OCI-LY1 (cell line): ENCODE measurements at regions not wholly inside any gene's neighbourhood (a gene's known extent, or its start where the extent isn't known, plus 50 kb on each side); places are given as distances from the start of the nearest gene placed in this dataset.

ENCODE experiments used
- H2AFZ ChIP-seq: fragments of 200-600 bp; sonication (generic), shearing (Covaris generic); 2 replicates; pipeline ENCODE4 v1.6.0; 2014; ENCODE audit warnings: antibody characterized with exemption, mild to moderate bottlenecking, low read length
- H3F3A ChIP-seq: fragments of 200-600 bp; sonication (generic), shearing (Covaris generic); 2 replicates; pipeline ENCODE4 v1.6.0; 2014; ENCODE audit warnings: mild to moderate bottlenecking, antibody characterized with exemption, low read length, moderate library complexity; ENCODE audit not compliant: insufficient read depth
- H3K27ac ChIP-seq: fragments of 200-600 bp; sonication (generic); 2 replicates; pipeline ENCODE4 v1.5.1; 2014; ENCODE audit warnings: low read length, mixed run types, mild to moderate bottlenecking, low read depth; ENCODE audit not compliant: poor library complexity, severe bottlenecking
- H3K27me3 ChIP-seq: fragments of 200-600 bp; sonication (generic); 2 replicates; pipeline ENCODE4 v1.6.0; 2014; ENCODE audit warnings: antibody characterized with exemption, mild to moderate bottlenecking, low read length, moderate library complexity; ENCODE audit not compliant: insufficient read depth
- H3K36me3 ChIP-seq: fragments of 200-600 bp; sonication (generic); 2 replicates; pipeline ENCODE4 v1.6.1; 2014; ENCODE audit warnings: mild to moderate bottlenecking, antibody characterized with exemption, low read length, moderate library complexity, mixed read lengths; ENCODE audit not compliant: insufficient read depth
- H3K4me1 ChIP-seq: fragments of 200-600 bp; sonication (generic); 2 replicates; pipeline ENCODE4 v1.5.1; 2014; ENCODE audit warnings: mild to moderate bottlenecking, low read length, moderate library complexity; ENCODE audit not compliant: insufficient read depth, severe bottlenecking
- H3K4me2 ChIP-seq: fragments of 200-600 bp; sonication (generic), shearing (Covaris generic); 2 replicates; pipeline ENCODE4 v1.6.1; 2014; ENCODE audit warnings: low read length
- H3K4me3 ChIP-seq: fragments of 200-600 bp; sonication (generic); 2 replicates; pipeline ENCODE4 v1.5.1; 2014; ENCODE audit warnings: low read length, low read depth, mild to moderate bottlenecking, mixed read lengths; ENCODE audit not compliant: poor library complexity, severe bottlenecking
- H3K79me2 ChIP-seq: fragments of 200-600 bp; shearing (Covaris generic); 2 replicates; pipeline ENCODE4 v1.6.1; 2016; ENCODE audit warnings: mixed run types, low read length, mixed read lengths; ENCODE audit not compliant: insufficient read depth
- H3K9ac ChIP-seq: fragments of 200-600 bp; sonication (generic), shearing (Covaris generic); 2 replicates; pipeline ENCODE4 v1.6.1; 2014; ENCODE audit warnings: mild to moderate bottlenecking, low read length, mixed read lengths
- H3K9me2 ChIP-seq: fragments of 200-600 bp; sonication (generic), shearing (Covaris generic); 2 replicates; pipeline ENCODE4 v1.6.1; 2014; ENCODE audit warnings: low read depth, mild to moderate bottlenecking, low read length, mixed read lengths
- H3K9me3 ChIP-seq: fragments of 200-600 bp; shearing (Covaris generic); 2 replicates; pipeline ENCODE4 v1.6.1; 2014; ENCODE audit warnings: low read length, mixed read lengths
- H4K20me1 ChIP-seq: fragments of 200-600 bp; sonication (generic), shearing (Covaris generic); 2 replicates; pipeline ENCODE4 v1.6.0; 2016; ENCODE audit warnings: mild to moderate bottlenecking, low read length; ENCODE audit not compliant: insufficient read depth
- CTCF ChIP-seq: fragments of 200-600 bp; sonication (generic), shearing (Covaris generic); IDR thresholded peaks from 2 replicates; pipeline ENCODE4 v1.5.1; 2017; ENCODE audit warnings: mild to moderate bottlenecking, antibody characterized with exemption, low read length, moderate library complexity, mixed read lengths
- EZH2 ChIP-seq: fragments of 200-600 bp; sonication (generic), shearing (Covaris generic); IDR thresholded peaks from 2 replicates; pipeline ENCODE4 v1.8.0; 2017; ENCODE audit warnings: borderline replicate concordance, mixed run types, mild to moderate bottlenecking, antibody characterized with exemption, low read length, moderate library complexity, mixed read lengths

- no peaks in the 10 kb centered on the region for H3K4me1 ChIP-seq
- H3K9ac ChIP-seq: no peak overlapping the region
- H3K79me2 ChIP-seq: no peaks in the 10 kb centered on the region
- H3K27me3 ChIP-seq: no peaks in the 10 kb centered on the region
- TF ChIP-seq EZH2: no peak
- TF ChIP-seq CTCF: no peak
- H3F3A ChIP-seq: no peaks in the 10 kb centered on the region
- H3K9me3 ChIP-seq: no peaks in the 10 kb centered on the region
- H3K27ac ChIP-seq: no peak overlapping the region
- no peaks in the 10 kb centered on the region for H3K36me3 ChIP-seq
- H3K4me2 ChIP-seq: no peak overlapping the region
- H3K9me2 ChIP-seq: no peaks in the 10 kb centered on the region
- H2AFZ ChIP-seq: no peak overlapping the region
- H4K20me1 ChIP-seq: no peaks in the 10 kb centered on the region
- no peak overlapping the region for H3K4me3 ChIP-seq
These were observed 122.1 kb downstream of the CYSLTR2 start for GRCh38 chr13:48775804-48776203.

- Histone ChIP-seq H3K36me3 (no peaks in the 10 kb centered on the region), H3K9ac (no peak overlapping the region), H3K4me2 (no peak overlapping the region), H3K79me2 (no peaks in the 10 kb centered on the region), H2AFZ (no peak overlapping the region), H3K27me3 (no peaks in the 10 kb centered on the region), H3K9me2 (no peaks in the 10 kb centered on the region), H3K4me3 (no peak overlapping the region), H3K4me1 (no peaks in the 10 kb centered on the region), H3K27ac (no peak overlapping the region), H4K20me1 (no peaks in the 10 kb centered on the region), H3K9me3 (no peaks in the 10 kb centered on the region), H3F3A (no peaks in the 10 kb centered on the region)
- no peak for TF ChIP-seq EZH2
- no peak for TF ChIP-seq CTCF
These were observed 122.7 kb downstream of the CYSLTR2 start for GRCh38 chr13:48776401-48776800.

GRCh38 chr13:48778610-48779009, 124.9 kb downstream of the CYSLTR2 start:
- no peaks in the 10 kb centered on the region for H3K79me2 ChIP-seq
- no peaks in the 10 kb centered on the region for H4K20me1 ChIP-seq
- no peak overlapping the region for H3K4me3 ChIP-seq
- no peak overlapping the region for H3K27ac ChIP-seq
- H3F3A ChIP-seq: no peaks in the 10 kb centered on the region
- peaks cover 9% of the 10 kb centered on the region for H3K4me1 ChIP-seq
- no peaks in the 10 kb centered on the region for H3K9me2 ChIP-seq
- no peaks in the 10 kb centered on the region for H3K9me3 ChIP-seq
- H3K36me3 ChIP-seq: no peaks in the 10 kb centered on the region
- H3K27me3 ChIP-seq: no peaks in the 10 kb centered on the region
- no peak overlapping the region for H3K9ac ChIP-seq
- H3K4me2 ChIP-seq: no peak overlapping the region
- TF ChIP-seq EZH2: no peak
- TF ChIP-seq CTCF: no peak
- H2AFZ ChIP-seq: no peak overlapping the region
